GM12874 (cell line): ENCODE measurements at regions not wholly inside any gene's neighbourhood (a gene's known extent, or its start where the extent isn't known, plus 50 kb on each side); places are given as distances from the start of the nearest gene placed in this dataset.

Experiments used
- CTCF ChIP-seq: IDR thresholded peaks from 2 replicates; pipeline ENCODE4 v1.5.1; 2011; ENCODE audit warnings: low read depth, mild to moderate bottlenecking, control low read depth, low read length, moderate library complexity; ENCODE audit not compliant: insufficient read depth

DNA sequence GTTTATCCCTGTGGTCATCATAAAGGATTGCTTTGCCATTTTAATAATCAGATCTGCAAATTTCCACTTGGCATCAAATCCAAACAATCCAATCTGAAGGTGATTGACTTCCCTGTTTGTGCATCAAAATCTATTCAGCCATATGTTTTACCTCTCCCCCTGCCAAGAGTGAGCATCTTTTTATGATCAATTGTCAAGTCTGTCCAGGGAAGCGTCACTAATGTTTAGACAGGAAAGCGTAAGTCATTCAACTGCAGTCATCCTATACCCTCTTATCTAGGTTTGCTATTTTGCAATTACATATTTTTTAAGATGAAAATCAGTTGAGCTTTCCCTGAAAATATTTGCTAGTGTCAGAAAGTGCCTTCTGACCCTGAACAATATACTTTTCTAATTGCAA lies 1224.1 kb upstream of the SEL1L start:
- no peak for TF ChIP-seq CTCF

GRCh38 chr14:82759656-82760055 lies 1226.0 kb upstream of the SEL1L start:
- TF ChIP-seq CTCF, result no peak

DNA sequence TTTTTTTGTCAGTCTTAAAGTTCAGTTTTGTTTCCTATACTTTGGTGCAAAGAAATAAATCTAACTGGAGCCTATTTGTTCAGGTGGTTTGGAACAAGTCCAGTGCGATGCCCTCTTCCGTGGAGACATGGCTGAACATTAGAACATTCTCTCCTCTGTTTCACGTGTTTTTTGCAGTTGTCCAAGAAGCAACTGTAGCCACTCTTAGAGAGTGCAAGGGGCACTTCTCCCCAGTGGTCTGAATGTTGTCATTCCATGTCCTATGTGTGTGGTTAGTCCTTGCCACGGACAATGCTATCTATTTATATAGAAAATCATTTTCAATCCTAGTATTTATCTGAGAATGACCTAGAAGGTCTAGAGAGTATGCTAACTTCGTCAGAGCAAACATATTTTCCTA lies 1232.5 kb upstream of the SEL1L start:
- TF ChIP-seq CTCF, result no peak

DNA sequence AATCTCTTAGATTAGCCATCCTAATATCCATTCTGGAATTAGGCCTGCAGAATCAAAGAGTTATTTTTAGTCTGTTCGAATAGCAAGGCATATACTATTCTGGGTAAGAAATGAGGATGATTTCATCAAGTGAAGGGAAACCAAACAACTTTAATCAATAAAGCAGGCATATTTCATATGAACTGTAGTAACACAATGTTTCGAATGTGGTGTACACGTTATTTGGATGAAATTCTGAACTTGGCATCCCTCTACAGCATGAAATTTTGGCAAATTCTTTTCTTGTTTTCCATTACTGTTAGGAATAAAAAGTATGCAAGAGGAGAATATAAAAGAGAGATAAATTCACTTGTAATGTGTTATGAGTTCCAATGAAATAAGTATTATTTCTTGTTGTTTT lies 1233.3 kb upstream of the SEL1L start:
- no peak for TF ChIP-seq CTCF

- no peak for TF ChIP-seq CTCF
Measured at GRCh38 chr14:82776958-82777357, 1243.3 kb upstream of the SEL1L start.

- TF ChIP-seq CTCF, result no peak
Measured at GRCh38 chr14:82778008-82778590, 1244.4 kb upstream of the SEL1L start.

GRCh38 chr14:82778601-82779000 lies 1244.9 kb upstream of the SEL1L start:
- no peak for TF ChIP-seq CTCF

DNA sequence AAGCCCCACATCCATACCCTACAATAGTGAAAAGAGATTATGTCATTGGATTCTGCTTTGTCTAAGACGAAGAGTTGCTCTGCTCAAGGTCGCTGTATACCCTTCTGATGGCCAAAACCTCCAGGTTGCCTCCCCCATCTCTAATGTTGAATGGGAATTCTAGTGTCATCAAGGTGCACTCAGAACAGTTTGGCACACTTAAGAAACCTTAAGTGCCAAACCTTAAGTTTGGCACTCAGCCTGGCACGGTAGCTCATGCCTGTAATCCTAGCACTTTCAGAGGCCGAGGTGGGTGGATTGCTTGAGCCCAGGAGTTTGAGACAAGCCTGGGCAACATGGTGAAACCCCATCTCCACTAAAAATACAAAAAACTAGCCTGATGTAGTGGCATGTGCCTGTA lies 1245.6 kb upstream of the SEL1L start:
- no peak for TF ChIP-seq CTCF
